ENCODE measurements at regions not wholly inside any gene's neighbourhood (a gene's known extent, or its start where the extent isn't known, plus 50 kb on each side); places are given as distances from the start of the nearest gene placed in this dataset.

- Histone ChIP-seq H3K9me3 (replicated peaks; ENCODE audit: control insufficient read depth, insufficient read depth, low read length) (no peaks in the 10 kb centered on the region), H3K9me1 (replicated peaks; ENCODE audit: control insufficient read depth, extremely low read depth, insufficient read depth, low read length) (no peaks in the 10 kb centered on the region), H3K4me3 (replicated peaks in 1 of 3; ENCODE audit: insufficient read depth in 1 of 3, low read depth in 1 of 3, low read length in 3 of 3) (no peak overlapping the region), H3K79me2 (ENCODE audit: control insufficient read depth, insufficient read depth, low read length) (no peaks in the 10 kb centered on the region), H3K9ac (replicated peaks; ENCODE audit: extremely low read depth, insufficient read depth, low read length) (no peak overlapping the region), H3K27ac (ENCODE audit: insufficient read depth, low read depth, low read length) (no peak overlapping the region), H2AFZ (ENCODE audit: low read depth, low read length) (no peak overlapping the region), H3K4me1 (ENCODE audit: control insufficient read depth, extremely low read depth, insufficient read depth, low read length) (no peaks in the 10 kb centered on the region), H3K36me3 (ENCODE audit: control insufficient read depth in 2 of 2, extremely low read depth in 1 of 2, insufficient read depth in 2 of 2, low read length in 2 of 2) (no peaks in the 10 kb centered on the region), H4K20me1 (replicated peaks; ENCODE audit: control insufficient read depth, extremely low read depth, insufficient read depth, low read length) (no peaks in the 10 kb centered on the region), H3K27me3 (ENCODE audit: control insufficient read depth in 2 of 2, insufficient read depth in 2 of 2, low read length in 2 of 2) (no peaks in the 10 kb centered on the region), H3K4me2 (ENCODE audit: insufficient read depth, low read length) (no peak overlapping the region)
- intact Hi-C loops (cut with micrococcal nuclease): no loop called here
- no TSS peak for BruUV-seq (replicated peaks)
- CTCF ChIA-PET: interaction anchor here (0.7 to 1.7 kb wide), 2 partner anchors 30 to 125 kb away, joined by 3 to 5 read pairs; no protein-coding TSS in a partner anchor
- POLR2A ChIA-PET: no interaction called here
- dilution Hi-C loops (cut with MboI; ENCODE audit: extremely low pct_ligation_motif_present, low sequenced_read_pairs): no loop called here
- DNase-seq (ENCODE audit: low read depth, low spot score) (no peak), FAIRE-seq (no peak)
- TF ChIP-seq POLR2A (IDR thresholded peaks at IDR 0.05; ENCODE audit: low read depth, low read length) (no peak), FOS (IDR thresholded peaks at IDR 0.05; ENCODE audit: borderline replicate concordance, insufficient read depth, low read length) (no peak), POLR2AphosphoS5 (IDR thresholded peaks at IDR 0.05; ENCODE audit: insufficient read depth, low read depth, low read length) (no peak), EZH2 (IDR thresholded peaks at IDR 0.05; ENCODE audit: borderline replicate concordance, low read depth, low read length, severe bottlenecking) (no peak), MAX (IDR thresholded peaks at IDR 0.05; ENCODE audit: insufficient read depth, insufficient read length) (no peak), MYC (IDR thresholded peaks at IDR 0.05; ENCODE audit: low read depth, low read length) (no peak), JUN (IDR thresholded peaks at IDR 0.05; ENCODE audit: borderline replicate concordance, insufficient read depth, insufficient read length, low read depth) (no peak), CTCF (IDR thresholded peaks at IDR 0.05; ENCODE audit: extremely low read depth in 1 of 2, insufficient read depth in 1 of 2, low read depth in 1 of 2, low read length in 2 of 2) (no peak), GATA2 (IDR thresholded peaks at IDR 0.05; ENCODE audit: insufficient read depth, insufficient read length, low read depth, low read length) (no peak)
These were observed 104.8 kb upstream of the ECI2 start for GRCh38 chr6:4240148-4240547.
